Mucosa of rectum (tissue), 2 donors: ENCODE measurements at regions not wholly inside any gene's neighbourhood (a gene's known extent, or its start where the extent isn't known, plus 50 kb on each side); places are given as distances from the start of the nearest gene placed in this dataset.

ENCODE experiments used
- H3K27ac ChIP-seq, 2 donors: one replicate each; pipeline ENCODE4 v1.7.0; 2013; ENCODE audit warnings: inconsistent platforms in 2 of 2, low read depth in 2 of 2, low read length in 2 of 2
- H3K27me3 ChIP-seq, 2 donors: one replicate each; pipeline ENCODE4 v1.7.0; 2013; ENCODE audit warnings: low read length in 2 of 2; ENCODE audit not compliant: control insufficient read depth in 2 of 2, insufficient read depth in 2 of 2
- H3K36me3 ChIP-seq, 2 donors: one replicate each; pipeline ENCODE4 v1.7.0; 2013; ENCODE audit warnings: low read length in 2 of 2; ENCODE audit not compliant: control insufficient read depth in 2 of 2, insufficient read depth in 2 of 2
- H3K4me1 ChIP-seq, 2 donors: one replicate each; pipeline ENCODE4 v1.7.0; 2013; ENCODE audit warnings: low read length in 2 of 2, mild to moderate bottlenecking in 1 of 2; ENCODE audit not compliant: control insufficient read depth in 2 of 2, insufficient read depth in 2 of 2
- H3K4me3 ChIP-seq, 2 donors: one replicate each; pipeline ENCODE4 v1.7.0; 2013; ENCODE audit warnings: low read length in 2 of 2
- H3K9ac ChIP-seq, 2 donors: one replicate each; pipeline ENCODE4 v1.7.0; 2013; ENCODE audit warnings: low read length in 2 of 2, low read depth in 1 of 2, mild to moderate bottlenecking in 1 of 2
- H3K9me3 ChIP-seq, 2 donors: one replicate each; pipeline ENCODE4 v1.7.0; 2013; ENCODE audit warnings: low read length in 2 of 2; ENCODE audit not compliant: control insufficient read depth in 2 of 2
- donor health status: healthy.
- donor health status: Normal muscosa, but diverticular disease.

GRCh38 chr14:22391908-22392565, 197.0 kb downstream of the DAD1 start:
- H3K9ac ChIP-seq = no peak overlapping the region
- H3K27ac ChIP-seq = peak overlapping the region in 1 of 2 donors; percentile 50

GRCh38 chr14:22390824-22391461, 198.1 kb downstream of the DAD1 start:
- Histone ChIP-seq H3K27me3 (no peaks in the 10 kb centered on the region), H3K4me1 (peaks cover 6 to 15% of the 10 kb centered on the region in 2 donors), H3K36me3 (no peaks in the 10 kb centered on the region), H3K27ac (peak overlapping the region; percentile 45 to 50), H3K9me3 (no peaks in the 10 kb centered on the region), H3K4me3 (no peak overlapping the region), H3K9ac (no peak overlapping the region)

More at GRCh38 chr14:22391908-22392565, 197.0 kb downstream of the DAD1 start:
- Histone ChIP-seq H3K36me3 (no peaks in the 10 kb centered on the region), H3K27me3 (no peaks in the 10 kb centered on the region), H3K4me3 (no peak overlapping the region), H3K4me1 (peaks cover 6 to 15% of the 10 kb centered on the region in 2 donors), H3K9me3 (no peaks in the 10 kb centered on the region)

GRCh38 chr14:22390195-22390594, 198.8 kb downstream of the DAD1 start:
- Histone ChIP-seq H3K36me3 (no peaks in the 10 kb centered on the region), H3K27me3 (no peaks in the 10 kb centered on the region), H3K4me1 (peaks cover 6 to 15% of the 10 kb centered on the region in 2 donors), H3K9ac (no peak overlapping the region), H3K27ac (peak overlapping the region; percentile 40 to 45), H3K9me3 (no peaks in the 10 kb centered on the region), H3K4me3 (no peak overlapping the region)

GRCh38 chr14:22388669-22389595, 200.1 kb downstream of the DAD1 start:
- Histone ChIP-seq H3K36me3 (no peaks in the 10 kb centered on the region), H3K9ac (no peak overlapping the region), H3K4me3 (no peak overlapping the region), H3K27ac (no peak overlapping the region), H3K9me3 (no peaks in the 10 kb centered on the region), H3K4me1 (peaks cover 6 to 15% of the 10 kb centered on the region in 2 donors), H3K27me3 (no peaks in the 10 kb centered on the region)

GRCh38 chr14:22387776-22388241, 201.2 kb downstream of the DAD1 start:
- H3K27ac ChIP-seq = no peak overlapping the region
- no peak overlapping the region for H3K4me3 ChIP-seq
- H3K36me3 ChIP-seq = no peaks in the 10 kb centered on the region
- H3K9ac ChIP-seq = no peak overlapping the region
- peaks cover 6 to 15% of the 10 kb centered on the region in 2 donors for H3K4me1 ChIP-seq
- no peaks in the 10 kb centered on the region for H3K27me3 ChIP-seq
- H3K9me3 ChIP-seq = no peaks in the 10 kb centered on the region

- no peaks in the 10 kb centered on the region for H3K36me3 ChIP-seq
- H3K27me3 ChIP-seq = no peaks in the 10 kb centered on the region
- no peaks in the 10 kb centered on the region for H3K9me3 ChIP-seq
- H3K9ac ChIP-seq = no peak overlapping the region
- no peak overlapping the region for H3K27ac ChIP-seq
- peaks cover 5 to 15% of the 10 kb centered on the region in 2 donors for H3K4me1 ChIP-seq
- H3K4me3 ChIP-seq = no peak overlapping the region
Measured at GRCh38 chr14:22386924-22387775, 201.9 kb downstream of the DAD1 start.

GRCh38 chr14:22384974-22385526, 204.0 kb downstream of the DAD1 start:
- H3K27me3 ChIP-seq = no peaks in the 10 kb centered on the region
- no peak overlapping the region for H3K9ac ChIP-seq
- H3K4me1 ChIP-seq = peaks cover 0 to 4% of the 10 kb centered on the region in 2 donors
- H3K9me3 ChIP-seq = no peaks in the 10 kb centered on the region
- no peak overlapping the region for H3K27ac ChIP-seq
- H3K4me3 ChIP-seq = no peak overlapping the region
- no peaks in the 10 kb centered on the region for H3K36me3 ChIP-seq

- Histone ChIP-seq H3K9ac (no peak overlapping the region), H3K4me3 (no peak overlapping the region), H3K27ac (no peak overlapping the region), H3K9me3 (no peaks in the 10 kb centered on the region), H3K27me3 (no peaks in the 10 kb centered on the region), H3K36me3 (no peaks in the 10 kb centered on the region), H3K4me1 (peaks cover 0 to 4% of the 10 kb centered on the region in 2 donors)
Measured at GRCh38 chr14:22384167-22384549, 204.9 kb downstream of the DAD1 start.

GRCh38 chr14:22383515-22384166, 205.4 kb downstream of the DAD1 start:
- Histone ChIP-seq H3K27ac (no peak overlapping the region), H3K27me3 (no peaks in the 10 kb centered on the region), H3K36me3 (no peaks in the 10 kb centered on the region), H3K9ac (no peak overlapping the region), H3K4me1 (peaks cover 0 to 2% of the 10 kb centered on the region in 2 donors), H3K4me3 (no peak overlapping the region), H3K9me3 (no peaks in the 10 kb centered on the region)
